ENCODE measurements at regions not wholly inside any gene's neighbourhood (a gene's known extent, or its start where the extent isn't known, plus 50 kb on each side); places are given as distances from the start of the nearest gene placed in this dataset.

DNA sequence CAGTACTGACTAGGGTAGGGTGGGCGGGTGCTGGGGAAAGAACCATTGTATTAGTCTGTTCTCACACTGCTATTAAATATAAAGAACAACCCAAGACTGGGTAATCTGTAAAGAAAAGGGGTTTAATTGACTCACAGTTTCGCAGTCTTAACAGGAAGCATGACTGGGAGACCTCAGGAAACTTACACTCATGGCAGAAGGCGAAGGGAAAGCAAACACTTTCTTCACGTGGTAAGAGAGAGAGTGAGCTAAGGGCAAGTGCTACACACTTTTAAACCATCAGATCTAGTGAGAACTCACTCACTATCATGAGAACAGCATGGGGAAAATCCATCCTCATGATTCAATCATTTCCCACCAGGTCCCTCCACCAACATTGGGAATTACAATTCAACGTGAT is 98.0 kb downstream of the OXSM start:
- no peak overlapping the region for H3K4me3 ChIP-seq (ENCODE audit: low read length)
- no peaks in the 10 kb centered on the region for H3K4me1 ChIP-seq (ENCODE audit: control insufficient read depth, low read depth, low read length)
- no peak overlapping the region for H3K4ac ChIP-seq (ENCODE audit: low read depth, low read length)
- H3K4me2 ChIP-seq (ENCODE audit: low read length), result no peak overlapping the region
- H2BK120ac ChIP-seq (ENCODE audit: low read depth, low read length), result no peak overlapping the region
- no peaks in the 10 kb centered on the region for H3K79me1 ChIP-seq (ENCODE audit: low read length)
- H3K9ac ChIP-seq (ENCODE audit: low read length), result no peak overlapping the region
- H3K18ac ChIP-seq (ENCODE audit: low read length), result no peak overlapping the region
- H3K23ac ChIP-seq (ENCODE audit: low read length), result no peak overlapping the region
- no peaks in the 10 kb centered on the region for H3K36me3 ChIP-seq (ENCODE audit: control insufficient read depth, insufficient read depth, low read length)
- WGBS (ENCODE audit: extremely low coverage, insufficient coverage, low lambda C conversion rate), result no CpG with 5 or more reads among the region's 5 CpGs
- H3K27me3 ChIP-seq (ENCODE audit: insufficient read depth, low read length, poor library complexity), result no peaks in the 10 kb centered on the region
- H2AK5ac ChIP-seq (ENCODE audit: low read length), result no peak overlapping the region
- no peak overlapping the region for H4K8ac ChIP-seq (ENCODE audit: low read depth, low read length)
- DNase-seq, result no peak
- no peak overlapping the region for H2BK5ac ChIP-seq (ENCODE audit: low read length)
- H3K56ac ChIP-seq (ENCODE audit: low read length), result no peak overlapping the region
- no peaks in the 10 kb centered on the region for H3K79me2 ChIP-seq (ENCODE audit: control insufficient read depth, insufficient read depth, low read length)
- H3K27ac ChIP-seq (ENCODE audit: low read depth, low read length), result no peak overlapping the region
- no peak overlapping the region for H2BK15ac ChIP-seq (replicated peaks; ENCODE audit: low read depth)
- H4K5ac ChIP-seq (ENCODE audit: low read length), result no peak overlapping the region

- Histone ChIP-seq H2BK120ac (ENCODE audit: low read depth, low read length) (no peak overlapping the region), H3K9ac (ENCODE audit: low read length) (no peak overlapping the region), H2AK5ac (ENCODE audit: low read length) (no peak overlapping the region), H3K56ac (ENCODE audit: low read length) (no peak overlapping the region), H3K18ac (ENCODE audit: low read length) (no peak overlapping the region), H3K27me3 (ENCODE audit: insufficient read depth, low read length, poor library complexity) (no peaks in the 10 kb centered on the region), H3K79me2 (ENCODE audit: control insufficient read depth, insufficient read depth, low read length) (no peaks in the 10 kb centered on the region), H2BK15ac (replicated peaks; ENCODE audit: low read depth) (no peak overlapping the region), H3K79me1 (ENCODE audit: low read length) (no peaks in the 10 kb centered on the region), H3K36me3 (ENCODE audit: control insufficient read depth, insufficient read depth, low read length) (no peaks in the 10 kb centered on the region), H3K4ac (ENCODE audit: low read depth, low read length) (no peak overlapping the region), H4K8ac (ENCODE audit: low read depth, low read length) (no peak overlapping the region), H3K27ac (ENCODE audit: low read depth, low read length) (no peak overlapping the region), H3K4me3 (ENCODE audit: low read length) (no peak overlapping the region), H3K4me2 (ENCODE audit: low read length) (no peak overlapping the region), H3K23ac (ENCODE audit: low read length) (no peak overlapping the region), H2BK5ac (ENCODE audit: low read length) (no peak overlapping the region), H3K4me1 (ENCODE audit: control insufficient read depth, low read depth, low read length) (no peaks in the 10 kb centered on the region), H4K5ac (ENCODE audit: low read length) (no peak overlapping the region)
- no peak for DNase-seq
Measured at GRCh38 chr3:25888892-25889524, 99.1 kb downstream of the OXSM start.

GRCh38 chr3:25889525-25889917 is 99.6 kb downstream of the OXSM start:
- no peak overlapping the region for H3K27ac ChIP-seq (ENCODE audit: low read depth, low read length)
- H3K4me2 ChIP-seq (ENCODE audit: low read length), result no peak overlapping the region
- peak overlapping the region; percentile 19 for H3K56ac ChIP-seq (ENCODE audit: low read length)
- WGBS (ENCODE audit: extremely low coverage, insufficient coverage, low lambda C conversion rate), result no CpG with 5 or more reads among the region's 2 CpGs
- H3K23ac ChIP-seq (ENCODE audit: low read length), result no peak overlapping the region
- H2BK120ac ChIP-seq (ENCODE audit: low read depth, low read length), result no peak overlapping the region
- peak; percentile 33 for DNase-seq
- no peak overlapping the region for H3K18ac ChIP-seq (ENCODE audit: low read length)
- no peak overlapping the region for H3K4ac ChIP-seq (ENCODE audit: low read depth, low read length)
- H3K9ac ChIP-seq (ENCODE audit: low read length), result no peak overlapping the region
- no peaks in the 10 kb centered on the region for H3K4me1 ChIP-seq (ENCODE audit: control insufficient read depth, low read depth, low read length)
- no peak overlapping the region for H4K5ac ChIP-seq (ENCODE audit: low read length)
- H2BK5ac ChIP-seq (ENCODE audit: low read length), result no peak overlapping the region
- no peak overlapping the region for H2BK15ac ChIP-seq (replicated peaks; ENCODE audit: low read depth)
- no peak overlapping the region for H2AK5ac ChIP-seq (ENCODE audit: low read length)
- H4K8ac ChIP-seq (ENCODE audit: low read depth, low read length), result no peak overlapping the region
- no peaks in the 10 kb centered on the region for H3K79me2 ChIP-seq (ENCODE audit: control insufficient read depth, insufficient read depth, low read length)
- H3K79me1 ChIP-seq (ENCODE audit: low read length), result no peaks in the 10 kb centered on the region
- no peaks in the 10 kb centered on the region for H3K27me3 ChIP-seq (ENCODE audit: insufficient read depth, low read length, poor library complexity)
- no peak overlapping the region for H3K4me3 ChIP-seq (ENCODE audit: low read length)
- H3K36me3 ChIP-seq (ENCODE audit: control insufficient read depth, insufficient read depth, low read length), result no peaks in the 10 kb centered on the region

DNA sequence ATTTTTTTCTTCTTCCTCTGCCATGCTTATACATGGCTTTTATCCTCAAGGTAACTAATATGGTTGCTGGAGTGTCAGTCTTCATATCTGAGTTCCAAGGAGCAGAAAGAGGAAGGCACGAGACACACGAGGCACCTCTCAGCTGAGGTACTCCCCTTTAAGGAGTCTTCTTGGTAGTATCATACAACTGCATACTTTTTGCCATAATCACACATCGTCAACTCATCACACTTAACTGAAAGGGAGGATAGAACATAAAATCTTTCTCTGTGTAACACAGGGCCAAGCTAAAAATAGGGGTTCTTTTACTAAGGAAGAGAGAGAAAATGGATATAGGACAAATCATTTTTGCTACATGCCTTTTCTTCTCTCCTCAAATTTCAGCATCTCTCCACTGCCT is 104.2 kb downstream of the OXSM start:
- Histone ChIP-seq H3K56ac (ENCODE audit: low read length) (no peak overlapping the region), H3K18ac (ENCODE audit: low read length) (no peak overlapping the region), H2BK15ac (replicated peaks; ENCODE audit: low read depth) (no peak overlapping the region), H3K4me3 (ENCODE audit: low read length) (no peak overlapping the region), H4K5ac (ENCODE audit: low read length) (no peak overlapping the region), H4K8ac (ENCODE audit: low read depth, low read length) (no peak overlapping the region), H2BK5ac (ENCODE audit: low read length) (no peak overlapping the region), H3K36me3 (ENCODE audit: control insufficient read depth, insufficient read depth, low read length) (no peaks in the 10 kb centered on the region), H2AK5ac (ENCODE audit: low read length) (no peak overlapping the region), H3K4me1 (ENCODE audit: control insufficient read depth, low read depth, low read length) (no peaks in the 10 kb centered on the region), H3K27me3 (ENCODE audit: insufficient read depth, low read length, poor library complexity) (no peaks in the 10 kb centered on the region), H3K4me2 (ENCODE audit: low read length) (no peak overlapping the region), H3K27ac (ENCODE audit: low read depth, low read length) (no peak overlapping the region), H3K4ac (ENCODE audit: low read depth, low read length) (no peak overlapping the region), H2BK120ac (ENCODE audit: low read depth, low read length) (no peak overlapping the region), H3K79me1 (ENCODE audit: low read length) (no peaks in the 10 kb centered on the region), H3K9ac (ENCODE audit: low read length) (no peak overlapping the region), H3K23ac (ENCODE audit: low read length) (no peak overlapping the region), H3K79me2 (ENCODE audit: control insufficient read depth, insufficient read depth, low read length) (no peaks in the 10 kb centered on the region)
- WGBS (ENCODE audit: extremely low coverage, insufficient coverage, low lambda C conversion rate), result no CpG with 5 or more reads among the region's 3 CpGs
- DNase-seq, result no peak

DNA sequence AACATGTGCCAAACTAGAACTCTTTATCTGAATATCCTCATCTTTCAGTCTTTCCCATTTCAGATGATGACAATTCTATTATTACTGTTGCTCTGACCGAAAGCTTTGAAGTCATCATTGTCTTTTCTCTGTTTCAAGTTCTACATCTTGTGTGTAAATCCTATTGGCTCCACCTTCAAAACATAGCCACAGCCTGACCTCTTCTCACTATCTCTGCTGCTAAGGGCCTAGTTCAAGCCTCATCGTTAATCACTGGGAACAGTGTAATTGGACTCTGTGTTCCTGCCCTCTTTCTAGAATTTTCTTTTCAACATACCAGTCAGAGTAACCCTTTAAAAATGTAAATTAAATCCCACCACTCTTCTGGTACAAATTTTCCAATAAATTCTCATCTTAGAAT is 105.1 kb downstream of the OXSM start:
- Histone ChIP-seq H3K56ac (ENCODE audit: low read length) (no peak overlapping the region), H3K18ac (ENCODE audit: low read length) (no peak overlapping the region), H3K4me2 (ENCODE audit: low read length) (no peak overlapping the region), H3K4me1 (ENCODE audit: control insufficient read depth, low read depth, low read length) (peaks cover 3% of the 10 kb centered on the region), H2AK5ac (ENCODE audit: low read length) (no peak overlapping the region), H3K4ac (ENCODE audit: low read depth, low read length) (no peak overlapping the region), H2BK120ac (ENCODE audit: low read depth, low read length) (no peak overlapping the region), H4K5ac (ENCODE audit: low read length) (no peak overlapping the region), H3K9ac (ENCODE audit: low read length) (no peak overlapping the region), H3K27me3 (ENCODE audit: insufficient read depth, low read length, poor library complexity) (no peaks in the 10 kb centered on the region), H3K79me2 (ENCODE audit: control insufficient read depth, insufficient read depth, low read length) (no peaks in the 10 kb centered on the region), H3K79me1 (ENCODE audit: low read length) (no peaks in the 10 kb centered on the region), H2BK15ac (replicated peaks; ENCODE audit: low read depth) (peak overlapping the region; percentile 57), H4K8ac (ENCODE audit: low read depth, low read length) (no peak overlapping the region), H3K27ac (ENCODE audit: low read depth, low read length) (no peak overlapping the region), H3K4me3 (ENCODE audit: low read length) (no peak overlapping the region), H2BK5ac (ENCODE audit: low read length) (no peak overlapping the region), H3K36me3 (ENCODE audit: control insufficient read depth, insufficient read depth, low read length) (no peaks in the 10 kb centered on the region), H3K23ac (ENCODE audit: low read length) (no peak overlapping the region)
- DNase-seq, result no peak
- no CpG with 5 or more reads among the region's 2 CpGs for WGBS (ENCODE audit: extremely low coverage, insufficient coverage, low lambda C conversion rate)

DNA sequence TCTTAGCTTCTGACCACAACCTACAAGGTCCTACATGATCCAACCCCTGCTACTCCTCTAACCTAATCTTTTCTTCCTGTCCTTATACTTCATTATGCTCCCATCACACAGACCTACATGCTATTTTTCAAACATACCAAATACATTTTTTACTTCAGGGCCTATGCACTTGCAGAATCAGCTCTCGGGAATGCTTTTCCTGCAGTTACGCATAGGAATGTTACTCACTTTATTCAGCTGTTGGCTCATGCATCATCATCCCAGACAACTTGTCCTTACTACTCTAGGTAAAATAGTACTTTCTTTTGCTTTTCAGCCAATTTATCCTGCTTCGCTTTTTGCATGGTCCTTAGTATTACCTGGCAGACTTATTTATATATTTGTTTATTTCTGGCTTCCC is 105.6 kb downstream of the OXSM start:
- no peaks in the 10 kb centered on the region for H3K79me1 ChIP-seq (ENCODE audit: low read length)
- H3K18ac ChIP-seq (ENCODE audit: low read length), result no peak overlapping the region
- H3K9ac ChIP-seq (ENCODE audit: low read length), result no peak overlapping the region
- no CpG with 5 or more reads among the region's 3 CpGs for WGBS (ENCODE audit: extremely low coverage, insufficient coverage, low lambda C conversion rate)
- no peak overlapping the region for H3K23ac ChIP-seq (ENCODE audit: low read length)
- no peak overlapping the region for H3K56ac ChIP-seq (ENCODE audit: low read length)
- H3K27ac ChIP-seq (ENCODE audit: low read depth, low read length), result no peak overlapping the region
- no peak overlapping the region for H3K4ac ChIP-seq (ENCODE audit: low read depth, low read length)
- H4K8ac ChIP-seq (ENCODE audit: low read depth, low read length), result no peak overlapping the region
- no peak overlapping the region for H4K5ac ChIP-seq (ENCODE audit: low read length)
- DNase-seq, result peak; percentile 68
- no peak overlapping the region for H2BK15ac ChIP-seq (replicated peaks; ENCODE audit: low read depth)
- peaks cover 3% of the 10 kb centered on the region for H3K4me1 ChIP-seq (ENCODE audit: control insufficient read depth, low read depth, low read length)
- H2BK5ac ChIP-seq (ENCODE audit: low read length), result no peak overlapping the region
- no peak overlapping the region for H3K4me3 ChIP-seq (ENCODE audit: low read length)
- H2BK120ac ChIP-seq (ENCODE audit: low read depth, low read length), result no peak overlapping the region
- H3K4me2 ChIP-seq (ENCODE audit: low read length), result no peak overlapping the region
- H3K79me2 ChIP-seq (ENCODE audit: control insufficient read depth, insufficient read depth, low read length), result no peaks in the 10 kb centered on the region
- no peaks in the 10 kb centered on the region for H3K27me3 ChIP-seq (ENCODE audit: insufficient read depth, low read length, poor library complexity)
- no peak overlapping the region for H2AK5ac ChIP-seq (ENCODE audit: low read length)
- no peaks in the 10 kb centered on the region for H3K36me3 ChIP-seq (ENCODE audit: control insufficient read depth, insufficient read depth, low read length)

Measured in mesendoderm (in vitro differentiated cells).